Hepatocyte (in vitro differentiated cells): ENCODE measurements at regions not wholly inside any gene's neighbourhood (a gene's known extent, or its start where the extent isn't known, plus 50 kb on each side); places are given as distances from the start of the nearest gene placed in this dataset.

Source experiments
- EZH2phosphoT487 ChIP-seq: fragments of 200-600 bp; sonication (generic); IDR thresholded peaks from one replicate; pipeline ENCODE4 v1.6.1; 2018; ENCODE audit warnings: antibody characterized with exemption, mild to moderate bottlenecking, low read depth, moderate library complexity; ENCODE audit not compliant: unreplicated experiment, severe bottlenecking
- TF ChIP-seq, protein P1 (sequence below): fragments of 200-600 bp; sonication (generic); IDR thresholded peaks from 2 replicates; pipeline ENCODE4 v1.5.1; 2016; ENCODE audit warnings: antibody characterized with exemption, mild to moderate bottlenecking; ENCODE audit not compliant: poor library complexity

DNA sequence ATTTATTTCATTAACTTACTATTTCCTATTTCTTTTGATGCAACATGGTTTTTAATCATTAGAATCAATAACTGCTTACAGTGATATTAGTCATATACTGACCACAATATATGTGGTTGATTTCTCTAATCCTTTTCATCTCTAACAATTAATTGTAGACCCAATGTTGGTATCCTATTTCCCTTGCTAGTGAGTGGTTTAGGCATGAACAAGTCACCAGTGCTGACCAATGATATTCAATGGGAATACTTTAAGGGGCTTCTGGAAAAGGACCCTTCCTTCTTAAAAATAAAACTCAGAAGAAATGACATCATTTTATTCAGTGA, 672.4 kb upstream of the GRAMD2B start:
- TF ChIP-seq, protein P1, sequence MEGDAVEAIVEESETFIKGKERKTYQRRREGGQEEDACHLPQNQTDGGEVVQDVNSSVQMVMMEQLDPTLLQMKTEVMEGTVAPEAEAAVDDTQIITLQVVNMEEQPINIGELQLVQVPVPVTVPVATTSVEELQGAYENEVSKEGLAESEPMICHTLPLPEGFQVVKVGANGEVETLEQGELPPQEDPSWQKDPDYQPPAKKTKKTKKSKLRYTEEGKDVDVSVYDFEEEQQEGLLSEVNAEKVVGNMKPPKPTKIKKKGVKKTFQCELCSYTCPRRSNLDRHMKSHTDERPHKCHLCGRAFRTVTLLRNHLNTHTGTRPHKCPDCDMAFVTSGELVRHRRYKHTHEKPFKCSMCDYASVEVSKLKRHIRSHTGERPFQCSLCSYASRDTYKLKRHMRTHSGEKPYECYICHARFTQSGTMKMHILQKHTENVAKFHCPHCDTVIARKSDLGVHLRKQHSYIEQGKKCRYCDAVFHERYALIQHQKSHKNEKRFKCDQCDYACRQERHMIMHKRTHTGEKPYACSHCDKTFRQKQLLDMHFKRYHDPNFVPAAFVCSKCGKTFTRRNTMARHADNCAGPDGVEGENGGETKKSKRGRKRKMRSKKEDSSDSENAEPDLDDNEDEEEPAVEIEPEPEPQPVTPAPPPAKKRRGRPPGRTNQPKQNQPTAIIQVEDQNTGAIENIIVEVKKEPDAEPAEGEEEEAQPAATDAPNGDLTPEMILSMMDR: no peak
- TF ChIP-seq EZH2phosphoT487: no peak
